Body of pancreas (tissue), 4 donors: ENCODE measurements at regions not wholly inside any gene's neighbourhood (a gene's known extent, or its start where the extent isn't known, plus 50 kb on each side); places are given as distances from the start of the nearest gene placed in this dataset. TPM values are rescaled to one million over a fixed set of nuclear protein-coding genes. Genes with fewer than 3 reads are reported as not detected.
"Not testable (repeated sequence)": the region's sequence is repeated elsewhere in the genome, so short reads cannot be mapped to it uniquely, and the experiment has no call there.

Source experiments
- ATAC-seq: fragments of 150-250 bp; one replicate; pipeline ENCODE4 v1.9.1; 2016
- DNase-seq, 4 donors: peaks; one replicate each; pipeline ENCODE4 v3.0.0-alpha.2; 2019
- H3K27ac ChIP-seq, 4 donors: fragments of 200-600 bp; sonication (generic); 1 replicate in 3 of 4; 2 replicates in 1 of 4; pipeline versions ENCODE4 v1.5.1 to v1.6.1; 2016 to 2019; ENCODE audit warnings: mild to moderate bottlenecking in 1 of 4, mixed read lengths in 1 of 4, moderate library complexity in 1 of 4
- H3K27me3 ChIP-seq, 2 donors: fragments of 200-600 bp; sonication (generic); one replicate each; pipeline ENCODE4 v1.6.0; 2016; ENCODE audit warnings: mild to moderate bottlenecking in 1 of 2
- H3K36me3 ChIP-seq, 2 donors: fragments of 200-600 bp; sonication (generic); replicated peaks in 1 of 2; 2 replicates each; pipeline ENCODE4 v1.5.1; 2016; ENCODE audit warnings: low read depth in 2 of 2; ENCODE audit not compliant: insufficient read depth in 1 of 2
- H3K4me1 ChIP-seq: fragments of 200-600 bp; sonication (generic); one replicate; pipeline ENCODE4 v1.6.0; 2016
- H3K4me3 ChIP-seq, 2 donors: fragments of 200-600 bp; sonication (generic); 1 replicate in 1 of 2; 2 replicates in 1 of 2; pipeline ENCODE4 v1.5.1; 2016 to 2019
- H3K9me3 ChIP-seq, 3 donors: fragments of 200-600 bp; sonication (generic); 1 replicate in 2 of 3; 2 replicates in 1 of 3; pipeline ENCODE4 v1.5.1; 2016
- WGBS, 2 donors: methylation state at CpG; one replicate each; pipeline ENCODE4 v1.1.5; 2017; 5-methylcytosine and 5-hydroxymethylcytosine counted together
- intact Hi-C: fragments of 100-400 bp; cut with DNase I; formaldehyde crosslinking; loops from one replicate; pipeline ENCODE4 v1.15.1; 2023
- small RNA-seq: library from RNA; depleted of rRNA; stranded (forward); fragments of <200 nt; gene quantifications from one replicate; pipeline ENCODE3, GENCODE V24; 2016

DNA sequence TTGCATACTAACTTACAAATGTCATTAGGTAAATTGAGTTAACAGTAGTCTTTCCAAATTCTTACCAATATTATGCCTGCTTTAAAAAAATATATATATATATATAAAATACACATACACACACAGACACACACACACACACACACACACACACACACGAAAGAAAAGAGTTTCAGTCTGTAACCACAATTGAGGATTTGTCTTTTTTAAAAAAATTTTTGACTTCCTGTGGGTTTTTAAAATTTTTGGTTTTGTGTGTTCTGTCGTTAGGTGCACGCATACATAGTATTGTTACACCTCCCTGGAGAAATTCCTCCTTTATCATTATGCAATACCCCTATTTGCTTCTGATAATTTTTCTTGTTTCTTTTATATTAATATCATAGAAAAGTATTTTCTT, 129.3 kb upstream of the LRRC61 start:
- H3K9me3 ChIP-seq, DNase-seq, H3K4me1 ChIP-seq, H3K4me3 ChIP-seq, H3K36me3 ChIP-seq, ATAC-seq, intact Hi-C loops, H3K27me3 ChIP-seq, H3K27ac ChIP-seq: not testable (repeated sequence)
- 86 to 92% methylated on average over 3 of the region's 3 CpGs for WGBS, 2 donors

Small RNA genes lying in the stretch of these regions (small RNA-seq; reads per million reads assigned to genes)
- not detected for gene AC092666.2
